ENCODE measurements at regions not wholly inside any gene's neighbourhood (a gene's known extent, or its start where the extent isn't known, plus 50 kb on each side); places are given as distances from the start of the nearest gene placed in this dataset.

DNA sequence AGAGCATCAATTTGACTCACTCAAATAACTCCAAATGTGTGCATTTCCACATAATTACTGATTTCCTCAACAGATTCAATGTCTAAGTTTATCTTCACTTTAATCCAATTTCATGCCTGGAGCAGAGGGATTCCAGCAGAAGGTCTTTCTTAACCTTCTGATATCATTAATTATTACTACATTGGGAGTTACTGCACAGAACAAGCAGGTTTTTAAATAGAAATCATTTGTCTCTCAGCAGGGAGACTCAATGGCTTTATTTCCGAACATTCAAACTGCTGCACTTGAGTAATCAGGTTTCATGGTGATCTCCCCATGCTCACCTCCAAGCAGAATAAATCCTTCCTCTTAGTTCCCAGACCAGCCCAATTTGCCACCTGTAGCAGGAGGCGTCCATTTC is 264.8 kb upstream of the IGF1R start:
- WGBS (ENCODE audit: insufficient coverage), result 65% methylated on average over 1 of the region's 2 CpGs
- no peaks in the 10 kb centered on the region for H3K4me1 Mint-ChIP-seq

DNA sequence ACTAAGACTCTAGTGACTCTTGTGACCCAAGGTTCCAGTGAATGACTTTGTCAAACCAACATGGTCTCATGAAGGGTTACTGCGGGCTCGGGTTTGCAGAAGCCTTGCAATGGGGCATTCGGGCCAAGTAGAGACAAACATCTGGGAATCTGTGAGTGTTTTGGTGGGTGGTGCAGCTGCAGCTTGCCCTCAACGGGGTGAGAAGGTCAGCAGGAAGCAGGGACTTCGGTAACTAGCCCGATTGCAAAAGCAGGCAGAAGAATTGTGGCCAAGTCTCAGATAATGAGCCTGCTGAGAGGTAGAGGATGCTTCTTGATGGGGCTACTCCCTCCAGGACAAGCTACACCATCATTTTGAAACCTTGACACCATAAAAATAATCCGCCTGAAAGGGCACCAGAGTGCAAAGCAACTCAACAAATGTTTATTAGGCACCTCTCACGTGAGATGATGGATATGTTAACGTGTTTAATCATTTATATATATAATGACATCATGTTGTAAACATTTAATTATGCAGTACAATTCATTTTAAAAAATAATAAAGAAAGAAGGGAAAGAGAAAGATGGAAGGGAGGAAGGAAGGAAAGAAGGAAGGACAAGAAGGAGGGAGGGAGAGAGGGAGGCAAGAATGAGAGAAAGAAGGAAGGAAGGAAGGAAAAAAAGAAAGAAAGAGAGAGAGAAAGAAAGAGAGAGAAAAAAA is 263.9 kb upstream of the IGF1R start:
- no peak for ATAC-seq
- no peak overlapping the region for H3K4me3 Mint-ChIP-seq

More for the DNA sequence above, 264.8 kb upstream of the IGF1R start:
- TF ChIP-seq, protein P1, sequence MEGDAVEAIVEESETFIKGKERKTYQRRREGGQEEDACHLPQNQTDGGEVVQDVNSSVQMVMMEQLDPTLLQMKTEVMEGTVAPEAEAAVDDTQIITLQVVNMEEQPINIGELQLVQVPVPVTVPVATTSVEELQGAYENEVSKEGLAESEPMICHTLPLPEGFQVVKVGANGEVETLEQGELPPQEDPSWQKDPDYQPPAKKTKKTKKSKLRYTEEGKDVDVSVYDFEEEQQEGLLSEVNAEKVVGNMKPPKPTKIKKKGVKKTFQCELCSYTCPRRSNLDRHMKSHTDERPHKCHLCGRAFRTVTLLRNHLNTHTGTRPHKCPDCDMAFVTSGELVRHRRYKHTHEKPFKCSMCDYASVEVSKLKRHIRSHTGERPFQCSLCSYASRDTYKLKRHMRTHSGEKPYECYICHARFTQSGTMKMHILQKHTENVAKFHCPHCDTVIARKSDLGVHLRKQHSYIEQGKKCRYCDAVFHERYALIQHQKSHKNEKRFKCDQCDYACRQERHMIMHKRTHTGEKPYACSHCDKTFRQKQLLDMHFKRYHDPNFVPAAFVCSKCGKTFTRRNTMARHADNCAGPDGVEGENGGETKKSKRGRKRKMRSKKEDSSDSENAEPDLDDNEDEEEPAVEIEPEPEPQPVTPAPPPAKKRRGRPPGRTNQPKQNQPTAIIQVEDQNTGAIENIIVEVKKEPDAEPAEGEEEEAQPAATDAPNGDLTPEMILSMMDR (IDR thresholded peaks at IDR 0.05), result no peak
- Histone ChIP-seq H3K27me3 (ENCODE audit: control insufficient read depth, insufficient read depth, low read length) (no peaks in the 10 kb centered on the region), H3K27ac (ENCODE audit: low read length) (no peak overlapping the region), H3K36me3 (ENCODE audit: control insufficient read depth, insufficient read depth, low read length) (no peaks in the 10 kb centered on the region), H3K4me1 (ENCODE audit: control insufficient read depth, insufficient read depth, low read length) (no peaks in the 10 kb centered on the region), H3K9me3 (ENCODE audit: control insufficient read depth, insufficient read depth, low read length) (no peaks in the 10 kb centered on the region), H3K4me3 (ENCODE audit: low read length) (no peak overlapping the region)
- DNase-seq (no peak), ATAC-seq (no peak)
- H3K27me3 Mint-ChIP-seq (ENCODE audit: low read depth in 2 of 2), result peaks cover 16 to 32% of the 10 kb centered on the region in 2 donors
- H3K27ac Mint-ChIP-seq, result no peak overlapping the region
- H3K36me3 Mint-ChIP-seq, result peaks cover 6% of the 10 kb centered on the region
- intact Hi-C loops (cut with micrococcal nuclease), result no loop called here
- no peak overlapping the region for H3K4me3 Mint-ChIP-seq
- H3K9me3 Mint-ChIP-seq, result no peaks in the 10 kb centered on the region

DNA sequence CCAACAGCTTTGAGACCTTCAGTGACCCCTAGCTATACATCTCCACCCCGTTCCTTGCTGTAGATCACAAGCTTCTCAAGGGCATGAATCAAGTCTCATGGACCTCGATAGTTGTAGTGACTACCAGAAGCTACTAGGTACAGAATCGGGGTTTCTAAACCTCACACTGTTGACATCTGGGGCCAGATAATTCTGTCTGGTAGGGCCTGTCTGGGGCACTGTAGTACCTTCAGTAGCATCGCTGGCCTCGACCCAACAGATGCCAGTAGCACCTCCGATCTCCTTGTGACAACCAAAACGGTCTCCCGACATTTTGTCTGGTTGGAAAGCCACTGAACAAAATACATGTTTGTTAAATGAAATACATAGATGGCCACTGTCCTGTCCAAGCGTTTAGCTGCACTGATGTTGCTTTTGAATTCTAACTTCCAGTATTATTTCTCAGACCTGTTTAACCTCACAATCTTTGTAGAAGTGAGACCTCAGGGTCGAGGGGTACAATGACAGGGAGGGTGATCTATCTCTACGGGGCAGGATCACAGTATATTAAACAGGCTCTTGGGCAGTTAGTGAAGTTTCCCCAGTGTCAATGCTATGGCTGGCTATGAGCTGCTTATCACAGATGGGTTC is 262.5 kb upstream of the IGF1R start:
- Mint-ChIP-seq H3K9me3 (no peaks in the 10 kb centered on the region), H3K27me3 (ENCODE audit: low read depth in 2 of 2) (peaks cover 18 to 23% of the 10 kb centered on the region in 2 donors), H3K4me3 (no peak overlapping the region), H3K4me1 (no peaks in the 10 kb centered on the region), H3K36me3 (no peaks in the 10 kb centered on the region), H3K27ac (no peak overlapping the region)
- intact Hi-C loops (cut with micrococcal nuclease), result no loop called here
- Histone ChIP-seq H3K4me3 (ENCODE audit: low read length) (no peak overlapping the region), H3K4me1 (ENCODE audit: control insufficient read depth, insufficient read depth, low read length) (no peaks in the 10 kb centered on the region), H3K36me3 (ENCODE audit: control insufficient read depth, insufficient read depth, low read length) (no peaks in the 10 kb centered on the region), H3K27ac (ENCODE audit: low read length) (no peak overlapping the region), H3K9me3 (ENCODE audit: control insufficient read depth, insufficient read depth, low read length) (no peaks in the 10 kb centered on the region), H3K27me3 (ENCODE audit: control insufficient read depth, insufficient read depth, low read length) (no peaks in the 10 kb centered on the region)
- no peak for DNase-seq
- WGBS (ENCODE audit: insufficient coverage), result 73% methylated on average over 11 of the region's 11 CpGs
- TF ChIP-seq, protein P1 (IDR thresholded peaks at IDR 0.05), result no peak
- ATAC-seq, result no peak

More for the DNA sequence above, 263.9 kb upstream of the IGF1R start:
- Mint-ChIP-seq H3K9me3 (no peaks in the 10 kb centered on the region), H3K27me3 (ENCODE audit: low read depth in 2 of 2) (peaks cover 18 to 23% of the 10 kb centered on the region in 2 donors), H3K36me3 (no peaks in the 10 kb centered on the region), H3K27ac (no peak overlapping the region), H3K4me1 (no peaks in the 10 kb centered on the region)
- Histone ChIP-seq H3K36me3 (ENCODE audit: control insufficient read depth, insufficient read depth, low read length) (no peaks in the 10 kb centered on the region), H3K4me1 (ENCODE audit: control insufficient read depth, insufficient read depth, low read length) (no peaks in the 10 kb centered on the region), H3K27me3 (ENCODE audit: control insufficient read depth, insufficient read depth, low read length) (no peaks in the 10 kb centered on the region), H3K9me3 (ENCODE audit: control insufficient read depth, insufficient read depth, low read length) (no peaks in the 10 kb centered on the region), H3K4me3 (ENCODE audit: low read length) (no peak overlapping the region), H3K27ac (ENCODE audit: low read length) (no peak overlapping the region)
- WGBS (ENCODE audit: insufficient coverage), result 56% methylated on average over 6 of the region's 9 CpGs
- intact Hi-C loops (cut with micrococcal nuclease), result no loop called here
- DNase-seq, result no peak
- TF ChIP-seq, protein P1 (IDR thresholded peaks at IDR 0.05), result no peak

All from natural killer cell (primary cell).